Smooth muscle cell (in vitro differentiated cells): ENCODE measurements at regions not wholly inside any gene's neighbourhood (a gene's known extent, or its start where the extent isn't known, plus 50 kb on each side); places are given as distances from the start of the nearest gene placed in this dataset.

ENCODE experiments used
- DNase-seq: peaks from one replicate; lab custom pipeline; 2025; ENCODE audit not compliant: unreplicated experiment; lab: John Stamatoyannopoulos, UW
- H2AFZ ChIP-seq: fragments of 200-600 bp; sonication (generic); 2 replicates; pipeline ENCODE4 v1.6.0; 2016; ENCODE audit warnings: antibody characterized with exemption, low read depth, mild to moderate bottlenecking
- H3F3A ChIP-seq: fragments of 200-600 bp; sonication (generic); 2 replicates; pipeline ENCODE4 v1.6.0; 2017; ENCODE audit warnings: antibody characterized with exemption, low read depth
- H3K27ac ChIP-seq: fragments of 200-600 bp; sonication (generic); 2 replicates; pipeline ENCODE4 v1.5.1; 2016; ENCODE audit warnings: low read depth, mild to moderate bottlenecking
- H3K27me3 ChIP-seq: fragments of 200-600 bp; sonication (generic); 2 replicates; pipeline ENCODE4 v1.6.1; 2016; ENCODE audit warnings: low read depth, mild to moderate bottlenecking
- H3K36me3 ChIP-seq: fragments of 200-600 bp; sonication (generic); 2 replicates; pipeline ENCODE4 v1.5.1; 2016; ENCODE audit warnings: low read depth
- H3K4me1 ChIP-seq: fragments of 200-600 bp; sonication (generic); 2 replicates; pipeline ENCODE4 v1.5.1; 2016; ENCODE audit warnings: low read depth
- H3K4me2 ChIP-seq: fragments of 200-600 bp; sonication (generic); 2 replicates; pipeline ENCODE4 v1.6.0; 2016; ENCODE audit warnings: mild to moderate bottlenecking
- H3K4me3 ChIP-seq: fragments of 200-600 bp; sonication (generic); 2 replicates; pipeline ENCODE4 v1.5.1; 2016; ENCODE audit warnings: mild to moderate bottlenecking
- H3K79me2 ChIP-seq: fragments of 200-600 bp; sonication (generic); 2 replicates; pipeline ENCODE4 v1.6.0; 2016; ENCODE audit warnings: low read depth, mild to moderate bottlenecking
- H3K9ac ChIP-seq: fragments of 200-600 bp; sonication (generic); 2 replicates; pipeline ENCODE4 v1.6.0; 2016; ENCODE audit warnings: low read depth
- H3K9me3 ChIP-seq: fragments of 200-600 bp; sonication (generic); replicated peaks from 2 replicates; pipeline ENCODE4 v1.5.1; 2016; ENCODE audit warnings: low read depth
- H4K20me1 ChIP-seq: fragments of 200-600 bp; sonication (generic); 2 replicates; pipeline ENCODE4 v1.6.0; 2016; ENCODE audit warnings: low read depth
- WGBS: methylation state at CpG from one replicate; pipeline ENCODE4 v1.1.7; 2016; ENCODE audit warnings: low lambda C conversion rate; 5-methylcytosine and 5-hydroxymethylcytosine counted together
- TF ChIP-seq, protein P1 (sequence below): fragments of 200-600 bp; sonication (generic); IDR thresholded peaks from 2 replicates; pipeline ENCODE4 v1.5.1; 2017; ENCODE audit warnings: borderline replicate concordance, mild to moderate bottlenecking, antibody characterized with exemption; ENCODE audit not compliant: insufficient read depth, poor library complexity, severe bottlenecking

DNA sequence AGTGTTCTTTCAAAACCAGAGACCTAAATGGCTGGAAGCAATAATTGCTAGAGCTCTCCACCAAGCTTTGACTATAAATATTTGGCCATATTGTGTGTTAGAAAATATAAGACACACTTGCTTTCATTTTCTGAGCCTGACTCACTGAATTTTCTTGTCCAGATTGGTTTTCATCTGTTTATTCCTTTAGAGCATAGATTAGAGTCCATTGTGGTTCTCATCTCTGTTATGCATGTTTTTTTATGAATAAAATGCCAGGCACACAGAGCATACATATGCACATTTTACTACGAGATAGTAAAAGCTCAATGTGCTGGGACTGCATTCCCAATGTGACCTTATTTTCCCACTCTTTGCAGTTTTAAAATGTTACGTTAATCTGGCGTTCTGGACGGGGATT, 115.3 kb upstream of the MLIP start:
- no peak for DNase-seq
- H3K79me2 ChIP-seq = no peaks in the 10 kb centered on the region

DNA sequence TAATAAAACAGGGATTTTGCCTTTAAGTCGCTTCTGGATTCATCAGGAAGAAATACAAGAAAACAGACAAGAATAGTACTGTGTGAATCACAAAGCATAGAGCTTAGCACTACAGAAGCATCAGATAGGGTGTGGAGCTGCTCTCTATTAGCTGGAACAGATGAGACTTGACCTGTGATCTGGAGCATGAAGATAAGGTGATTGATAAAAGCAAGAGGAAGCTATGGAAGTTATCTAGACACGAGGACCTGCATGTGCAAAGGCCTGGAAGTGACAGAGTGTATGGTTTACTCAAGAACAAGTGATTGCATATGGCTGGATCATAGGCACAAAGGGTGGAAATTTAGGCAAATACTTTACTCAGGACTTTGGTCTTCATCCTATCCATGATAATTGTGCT, 112.9 kb upstream of the MLIP start:
- DNase-seq = no peak
- no peaks in the 10 kb centered on the region for H3K4me1 ChIP-seq
- no peaks in the 10 kb centered on the region for H3K36me3 ChIP-seq
- no peak overlapping the region for H3K27ac ChIP-seq
- no peaks in the 10 kb centered on the region for H3K79me2 ChIP-seq
- H3K4me2 ChIP-seq = no peak overlapping the region
- no peaks in the 10 kb centered on the region for H3K9me3 ChIP-seq
- no peak overlapping the region for H3K4me3 ChIP-seq
- WGBS = 30% methylated on average over 2 of the region's 2 CpGs
- no peaks in the 10 kb centered on the region for H3K27me3 ChIP-seq
- H3K9ac ChIP-seq = no peak overlapping the region
- TF ChIP-seq, protein P1, sequence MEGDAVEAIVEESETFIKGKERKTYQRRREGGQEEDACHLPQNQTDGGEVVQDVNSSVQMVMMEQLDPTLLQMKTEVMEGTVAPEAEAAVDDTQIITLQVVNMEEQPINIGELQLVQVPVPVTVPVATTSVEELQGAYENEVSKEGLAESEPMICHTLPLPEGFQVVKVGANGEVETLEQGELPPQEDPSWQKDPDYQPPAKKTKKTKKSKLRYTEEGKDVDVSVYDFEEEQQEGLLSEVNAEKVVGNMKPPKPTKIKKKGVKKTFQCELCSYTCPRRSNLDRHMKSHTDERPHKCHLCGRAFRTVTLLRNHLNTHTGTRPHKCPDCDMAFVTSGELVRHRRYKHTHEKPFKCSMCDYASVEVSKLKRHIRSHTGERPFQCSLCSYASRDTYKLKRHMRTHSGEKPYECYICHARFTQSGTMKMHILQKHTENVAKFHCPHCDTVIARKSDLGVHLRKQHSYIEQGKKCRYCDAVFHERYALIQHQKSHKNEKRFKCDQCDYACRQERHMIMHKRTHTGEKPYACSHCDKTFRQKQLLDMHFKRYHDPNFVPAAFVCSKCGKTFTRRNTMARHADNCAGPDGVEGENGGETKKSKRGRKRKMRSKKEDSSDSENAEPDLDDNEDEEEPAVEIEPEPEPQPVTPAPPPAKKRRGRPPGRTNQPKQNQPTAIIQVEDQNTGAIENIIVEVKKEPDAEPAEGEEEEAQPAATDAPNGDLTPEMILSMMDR = no peak
- H4K20me1 ChIP-seq = no peaks in the 10 kb centered on the region
- H2AFZ ChIP-seq = no peak overlapping the region
- peaks cover 7% of the 10 kb centered on the region for H3F3A ChIP-seq

More for the DNA sequence above, 115.3 kb upstream of the MLIP start:
- H3K27me3 ChIP-seq = no peaks in the 10 kb centered on the region
- H2AFZ ChIP-seq = peak overlapping the region; percentile 66
- H3K4me3 ChIP-seq = no peak overlapping the region
- H3K4me1 ChIP-seq = no peaks in the 10 kb centered on the region
- H3K36me3 ChIP-seq = no peaks in the 10 kb centered on the region
- 31% methylated on average over 4 of the region's 4 CpGs for WGBS
- H3K9me3 ChIP-seq = no peaks in the 10 kb centered on the region
- H3F3A ChIP-seq = peaks cover 7% of the 10 kb centered on the region
- no peak overlapping the region for H3K9ac ChIP-seq
- no peaks in the 10 kb centered on the region for H4K20me1 ChIP-seq
- peak overlapping the region; percentile 63 for H3K4me2 ChIP-seq
- H3K27ac ChIP-seq = no peak overlapping the region
- TF ChIP-seq, protein P1 = no peak

DNA sequence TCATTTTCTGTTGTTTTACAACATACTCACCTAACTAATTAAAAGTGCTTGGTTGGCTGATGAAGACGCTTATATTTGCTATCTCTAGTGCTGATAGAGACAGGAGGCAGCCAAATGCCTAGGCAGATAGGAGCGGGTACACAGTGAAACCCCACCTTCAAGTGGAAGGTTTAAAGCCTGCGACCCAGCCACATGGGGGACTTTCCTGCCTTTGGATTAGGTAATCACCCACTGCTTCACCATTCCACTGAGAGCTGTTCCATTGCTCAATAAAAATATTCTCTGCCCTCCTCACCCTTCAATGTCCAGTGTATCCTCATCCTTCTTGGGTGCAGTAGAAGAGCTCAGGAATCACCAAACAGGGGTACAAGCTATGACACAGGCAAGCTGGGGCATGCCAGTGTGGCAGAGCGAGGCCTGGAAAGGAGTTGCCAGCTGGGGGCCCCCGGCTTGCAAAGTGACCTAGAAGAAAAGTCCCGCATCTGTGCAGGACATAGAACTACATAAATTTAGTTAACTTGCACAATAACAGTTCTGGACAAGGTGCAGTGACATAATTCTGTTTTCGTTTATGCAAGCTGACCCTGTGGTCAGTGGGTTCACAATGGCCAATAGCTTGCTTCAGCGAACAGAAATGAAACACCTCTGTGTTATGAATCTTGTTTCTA, 112.0 kb upstream of the MLIP start:
- TF ChIP-seq, protein P1 = no peak
- H2AFZ ChIP-seq = no peak overlapping the region
- DNase-seq = no peak
- no peak overlapping the region for H3K9ac ChIP-seq
- no peaks in the 10 kb centered on the region for H4K20me1 ChIP-seq
- WGBS = 97% methylated on average over 8 of the region's 8 CpGs
- H3F3A ChIP-seq = peaks cover 7% of the 10 kb centered on the region
- H3K36me3 ChIP-seq = no peaks in the 10 kb centered on the region
- H3K9me3 ChIP-seq = no peaks in the 10 kb centered on the region
- H3K27me3 ChIP-seq = no peaks in the 10 kb centered on the region
- H3K4me3 ChIP-seq = no peak overlapping the region
- H3K4me1 ChIP-seq = no peaks in the 10 kb centered on the region
- H3K27ac ChIP-seq = no peak overlapping the region
- no peak overlapping the region for H3K4me2 ChIP-seq
- no peaks in the 10 kb centered on the region for H3K79me2 ChIP-seq

DNA sequence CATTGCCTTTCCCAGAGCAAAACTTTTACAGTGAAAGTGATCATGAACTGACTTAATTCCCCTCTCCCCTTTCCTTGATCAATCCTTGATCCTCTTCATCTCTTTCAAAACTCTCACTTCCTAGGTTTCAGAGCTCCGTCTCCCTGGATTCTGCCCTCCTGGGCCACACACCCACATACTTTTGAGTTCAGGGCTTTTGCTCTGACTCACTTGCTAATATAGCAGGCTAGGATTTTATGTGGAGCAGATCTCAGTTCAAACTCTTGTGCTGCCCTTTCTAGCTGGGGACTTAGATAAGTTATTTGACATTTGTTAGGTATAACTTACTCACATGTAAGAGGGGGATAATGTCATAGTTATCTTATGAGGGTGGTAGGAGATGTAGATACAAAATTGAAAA, 109.1 kb upstream of the MLIP start:
- Histone ChIP-seq H3K4me3 (no peak overlapping the region), H3K27ac (no peak overlapping the region), H3K79me2 (no peaks in the 10 kb centered on the region), H3K9ac (no peak overlapping the region), H4K20me1 (no peaks in the 10 kb centered on the region), H3K27me3 (no peaks in the 10 kb centered on the region), H3K36me3 (no peaks in the 10 kb centered on the region), H3K4me2 (no peak overlapping the region), H2AFZ (peak overlapping the region; percentile 9), H3K9me3 (no peaks in the 10 kb centered on the region), H3K4me1 (no peaks in the 10 kb centered on the region), H3F3A (no peaks in the 10 kb centered on the region)
- DNase-seq = no peak
- TF ChIP-seq, protein P1 = no peak
- 16% methylated on average over 1 of the region's 1 CpG for WGBS
